Tibial nerve (tissue), 3 donors: ENCODE measurements at regions not wholly inside any gene's neighbourhood (a gene's known extent, or its start where the extent isn't known, plus 50 kb on each side); places are given as distances from the start of the nearest gene placed in this dataset.

Experiments used
- CTCF ChIP-seq, 5 experiments: fragments of 200-600 bp in 3 of 5; fragments of 450-650 bp in 2 of 5; sonication (generic) in 3 of 5; IDR thresholded peaks; one replicate each; pipeline ENCODE4 v1.5.1; 2016 to 2019; ENCODE audit warnings: antibody characterized with exemption in 5 of 5, mild to moderate bottlenecking in 3 of 5, moderate library complexity in 2 of 5
- POLR2A ChIP-seq, 2 donors: fragments of 450-650 bp; IDR thresholded peaks; one replicate each; pipeline ENCODE4 v1.6.1; 2017; ENCODE audit warnings: antibody characterized with exemption in 2 of 2, mild to moderate bottlenecking in 2 of 2, moderate library complexity in 2 of 2

GRCh38 chr6:28597924-28598722 lies 72.4 kb downstream of the GPX5 start:
- TF ChIP-seq CTCF (IDR thresholded peaks at IDR 0.05) (no peak), POLR2A (IDR thresholded peaks at IDR 0.05) (no peak)
